MM.1S (cell line): ENCODE measurements at regions not wholly inside any gene's neighbourhood (a gene's known extent, or its start where the extent isn't known, plus 50 kb on each side); places are given as distances from the start of the nearest gene placed in this dataset.

ENCODE experiments used
- CTCF ChIP-seq: fragments of 300-600 bp; sonication (generic); IDR thresholded peaks from 2 replicates; pipeline ENCODE4 v1.5.1; 2016; ENCODE audit warnings: antibody characterized with exemption, low read length, mixed read lengths
- EZH2 ChIP-seq: fragments of 300-600 bp; sonication (generic); optimal IDR thresholded peaks from 2 replicates; pipeline ENCODE3; 2017; ENCODE audit warnings: low read depth, mild to moderate bottlenecking, antibody characterized with exemption, low read length, mixed read lengths

GRCh38 chr3:157939166-157939565, 167.1 kb downstream of the SHOX2 start:
- TF ChIP-seq EZH2: no peak
- no peak for TF ChIP-seq CTCF
